GM23338 (cell line): ENCODE measurements at regions not wholly inside any gene's neighbourhood (a gene's known extent, or its start where the extent isn't known, plus 50 kb on each side); places are given as distances from the start of the nearest gene placed in this dataset.

Experiments
- ATAC-seq: fragments of 200-7000 bp; cut with Tn5 transposase; 3 replicates; pipeline ENCODE4 v1.9.1; 2020
- DNase-seq: peaks from one replicate; pipeline ENCODE4 v3.0.0-alpha.2; 2015; ENCODE audit warnings: low spot score
- H2AFZ ChIP-seq: fragments of 200-600 bp; sonication (generic); 2 replicates; pipeline ENCODE4 v1.8.0; 2016; ENCODE audit warnings: antibody characterized with exemption, mild to moderate bottlenecking, moderate library complexity
- H3F3A ChIP-seq: fragments of 200-600 bp; sonication (generic); replicated peaks from 2 replicates; pipeline ENCODE4 v1.8.0; 2017; ENCODE audit warnings: antibody characterized with exemption, mixed run types, low read depth
- H3K27ac ChIP-seq: fragments of 200-600 bp; sonication (generic); 2 replicates; pipeline ENCODE4 v1.6.1; 2016; ENCODE audit warnings: low read depth
- H3K27me3 ChIP-seq: fragments of 200-600 bp; sonication (generic); 2 replicates; pipeline ENCODE4 v1.8.0; 2016; ENCODE audit warnings: mild to moderate bottlenecking, mixed run types, moderate library complexity; ENCODE audit not compliant: insufficient read depth
- H3K36me3 ChIP-seq: fragments of 200-600 bp; sonication (generic); 2 replicates; pipeline ENCODE4 v1.8.0; 2016; ENCODE audit warnings: mild to moderate bottlenecking; ENCODE audit not compliant: insufficient read depth
- H3K4me1 ChIP-seq: fragments of 200-600 bp; sonication (generic); 2 replicates; pipeline ENCODE4 v1.8.0; 2016; ENCODE audit warnings: mild to moderate bottlenecking, moderate library complexity; ENCODE audit not compliant: insufficient read depth
- H3K4me2 ChIP-seq: fragments of 200-600 bp; sonication (generic); 2 replicates; pipeline ENCODE4 v1.7.1; 2017; ENCODE audit warnings: mixed run types
- H3K4me3 ChIP-seq: fragments of 200-600 bp; sonication (generic); 2 replicates; pipeline ENCODE4 v1.6.1; 2016; ENCODE audit warnings: mixed run types
- H3K79me2 ChIP-seq: fragments of 200-600 bp; sonication (generic); replicated peaks from 2 replicates; pipeline ENCODE4 v1.8.0; 2017; ENCODE audit warnings: mild to moderate bottlenecking; ENCODE audit not compliant: insufficient read depth
- H3K9me2 ChIP-seq: fragments of 200-600 bp; sonication (generic); 2 replicates; pipeline ENCODE4 v1.8.0; 2017; ENCODE audit not compliant: insufficient read depth
- H4K20me1 ChIP-seq: fragments of 200-600 bp; sonication (generic); replicated peaks from 2 replicates; pipeline ENCODE4 v1.8.0; 2017; ENCODE audit warnings: mild to moderate bottlenecking; ENCODE audit not compliant: insufficient read depth
- H3K27ac Mint-ChIP-seq: 2 replicates; pipeline ENCODE4 v1.8.0; 2020; ENCODE audit warnings: inconsistent platforms, mild to moderate bottlenecking, moderate library complexity, mixed read lengths
- H3K27me3 Mint-ChIP-seq: 3 replicates; pipeline ENCODE4 v1.8.0; 2022; ENCODE audit warnings: low read depth, mild to moderate bottlenecking, moderate library complexity, mixed read lengths, inconsistent platforms; ENCODE audit not compliant: insufficient read depth, poor library complexity
- H3K36me3 Mint-ChIP-seq: 3 replicates; pipeline ENCODE4 v1.8.0; 2021; ENCODE audit warnings: low read depth, mild to moderate bottlenecking, inconsistent platforms, moderate library complexity, mixed read lengths
- H3K4me1 Mint-ChIP-seq: 3 replicates; pipeline ENCODE4 v1.8.0; 2020; ENCODE audit warnings: mild to moderate bottlenecking, inconsistent platforms, mixed read lengths
- H3K4me3 Mint-ChIP-seq: 3 replicates; pipeline ENCODE4 v1.8.0; 2021; ENCODE audit warnings: moderate library complexity, mild to moderate bottlenecking, inconsistent platforms, mixed read lengths
- H3K9me3 Mint-ChIP-seq: 3 replicates; pipeline ENCODE4 v1.8.0; 2020; ENCODE audit warnings: moderate library complexity, mild to moderate bottlenecking, inconsistent platforms, mixed read lengths
- CREB1 ChIP-seq: fragments of 250-450 bp; sonication (Bioruptor Pico); IDR thresholded peaks from 2 replicates; pipeline ENCODE4 v1.5.0; 2020; ENCODE audit warnings: low read depth, mild to moderate bottlenecking, moderate library complexity
- ETS1 ChIP-seq: IDR thresholded peaks from 2 replicates; pipeline ENCODE4 v1.6.1; 2016; ENCODE audit warnings: antibody characterized with exemption
- EZH2 ChIP-seq: fragments of 200-600 bp; sonication (generic); IDR thresholded peaks from one replicate; pipeline ENCODE4 v1.8.0; 2017; ENCODE audit warnings: antibody characterized with exemption, mild to moderate bottlenecking, low read depth; ENCODE audit not compliant: unreplicated experiment
- EZH2phosphoT487 ChIP-seq: fragments of 200-600 bp; sonication (generic); IDR thresholded peaks from one replicate; pipeline ENCODE4 v1.8.1; 2018; ENCODE audit warnings: antibody characterized with exemption; ENCODE audit not compliant: unreplicated experiment
- JUNB ChIP-seq: IDR thresholded peaks from one replicate; pipeline ENCODE4 v1.6.1; 2016; ENCODE audit warnings: antibody characterized with exemption; ENCODE audit not compliant: unreplicated experiment
- NANOG ChIP-seq: IDR thresholded peaks from 2 replicates; pipeline ENCODE4 v1.6.1; 2016; ENCODE audit warnings: antibody characterized with exemption, borderline replicate concordance
- POLR2AphosphoS5 ChIP-seq: IDR thresholded peaks from 2 replicates; pipeline ENCODE4 v1.6.1; 2016; ENCODE audit warnings: antibody characterized with exemption, low read depth
- STAT1 ChIP-seq: IDR thresholded peaks from one replicate; pipeline ENCODE4 v1.6.1; 2016; ENCODE audit warnings: antibody characterized with exemption; ENCODE audit not compliant: unreplicated experiment
- ZNF114 ChIP-seq: fragments of 250-450 bp; sonication (Bioruptor Pico); IDR thresholded peaks from 2 replicates; pipeline ENCODE4 v1.5.0; 2020; ENCODE audit warnings: mild to moderate bottlenecking, moderate library complexity
- ZNF331 ChIP-seq: fragments of 250-450 bp; sonication (Bioruptor Pico); IDR thresholded peaks from 2 replicates; pipeline ENCODE4 v1.5.0; 2020; ENCODE audit warnings: low read depth, mild to moderate bottlenecking, moderate library complexity
- TF ChIP-seq, protein P1 (sequence below): IDR thresholded peaks from one replicate; pipeline ENCODE4 v1.6.1; 2018; ENCODE audit warnings: antibody characterized with exemption; ENCODE audit not compliant: unreplicated experiment
- TF ChIP-seq, protein P2 (sequence below), 2 experiments: fragments of 200-600 bp in 1 of 2; sonication (generic) in 1 of 2; conservative IDR thresholded peaks; 2 replicates each; pipeline versions ENCODE4 v1.5.1 to v1.6.1; 2016 to 2017; ENCODE audit warnings: antibody characterized with exemption in 2 of 2, low read depth in 2 of 2, mild to moderate bottlenecking in 2 of 2, moderate library complexity in 1 of 2

GRCh38 chr9:23258569-23258968 is 567.5 kb downstream of the ELAVL2 start:
- H3K27me3 ChIP-seq: no peaks in the 10 kb centered on the region
- no peaks in the 10 kb centered on the region for H3K4me1 ChIP-seq

GRCh38 chr9:23278561-23278960 is 547.5 kb downstream of the ELAVL2 start:
- ATAC-seq: no peak
- Histone ChIP-seq H3K27me3 (no peaks in the 10 kb centered on the region), H3F3A (no peaks in the 10 kb centered on the region), H3K27ac (no peak overlapping the region), H3K9me2 (no peaks in the 10 kb centered on the region), H2AFZ (no peak overlapping the region), H3K4me1 (no peaks in the 10 kb centered on the region), H3K4me3 (no peak overlapping the region), H4K20me1 (no peaks in the 10 kb centered on the region), H3K79me2 (no peaks in the 10 kb centered on the region), H3K36me3 (no peaks in the 10 kb centered on the region), H3K4me2 (no peak overlapping the region)
- DNase-seq: no peak
- H3K27ac Mint-ChIP-seq: no peak overlapping the region
- H3K4me1 Mint-ChIP-seq: no peaks in the 10 kb centered on the region
- H3K27me3 Mint-ChIP-seq: no peaks in the 10 kb centered on the region
- H3K9me3 Mint-ChIP-seq: no peaks in the 10 kb centered on the region
- H3K4me3 Mint-ChIP-seq: no peak overlapping the region
- H3K36me3 Mint-ChIP-seq: no peaks in the 10 kb centered on the region
- TF ChIP-seq NANOG: no peak
- TF ChIP-seq ZNF331: no peak
- no peak for TF ChIP-seq ETS1
- TF ChIP-seq, protein P1, sequence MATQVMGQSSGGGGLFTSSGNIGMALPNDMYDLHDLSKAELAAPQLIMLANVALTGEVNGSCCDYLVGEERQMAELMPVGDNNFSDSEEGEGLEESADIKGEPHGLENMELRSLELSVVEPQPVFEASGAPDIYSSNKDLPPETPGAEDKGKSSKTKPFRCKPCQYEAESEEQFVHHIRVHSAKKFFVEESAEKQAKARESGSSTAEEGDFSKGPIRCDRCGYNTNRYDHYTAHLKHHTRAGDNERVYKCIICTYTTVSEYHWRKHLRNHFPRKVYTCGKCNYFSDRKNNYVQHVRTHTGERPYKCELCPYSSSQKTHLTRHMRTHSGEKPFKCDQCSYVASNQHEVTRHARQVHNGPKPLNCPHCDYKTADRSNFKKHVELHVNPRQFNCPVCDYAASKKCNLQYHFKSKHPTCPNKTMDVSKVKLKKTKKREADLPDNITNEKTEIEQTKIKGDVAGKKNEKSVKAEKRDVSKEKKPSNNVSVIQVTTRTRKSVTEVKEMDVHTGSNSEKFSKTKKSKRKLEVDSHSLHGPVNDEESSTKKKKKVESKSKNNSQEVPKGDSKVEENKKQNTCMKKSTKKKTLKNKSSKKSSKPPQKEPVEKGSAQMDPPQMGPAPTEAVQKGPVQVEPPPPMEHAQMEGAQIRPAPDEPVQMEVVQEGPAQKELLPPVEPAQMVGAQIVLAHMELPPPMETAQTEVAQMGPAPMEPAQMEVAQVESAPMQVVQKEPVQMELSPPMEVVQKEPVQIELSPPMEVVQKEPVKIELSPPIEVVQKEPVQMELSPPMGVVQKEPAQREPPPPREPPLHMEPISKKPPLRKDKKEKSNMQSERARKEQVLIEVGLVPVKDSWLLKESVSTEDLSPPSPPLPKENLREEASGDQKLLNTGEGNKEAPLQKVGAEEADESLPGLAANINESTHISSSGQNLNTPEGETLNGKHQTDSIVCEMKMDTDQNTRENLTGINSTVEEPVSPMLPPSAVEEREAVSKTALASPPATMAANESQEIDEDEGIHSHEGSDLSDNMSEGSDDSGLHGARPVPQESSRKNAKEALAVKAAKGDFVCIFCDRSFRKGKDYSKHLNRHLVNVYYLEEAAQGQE: no peak
- TF ChIP-seq EZH2phosphoT487: no peak
- TF ChIP-seq EZH2: no peak
- TF ChIP-seq, protein P2, sequence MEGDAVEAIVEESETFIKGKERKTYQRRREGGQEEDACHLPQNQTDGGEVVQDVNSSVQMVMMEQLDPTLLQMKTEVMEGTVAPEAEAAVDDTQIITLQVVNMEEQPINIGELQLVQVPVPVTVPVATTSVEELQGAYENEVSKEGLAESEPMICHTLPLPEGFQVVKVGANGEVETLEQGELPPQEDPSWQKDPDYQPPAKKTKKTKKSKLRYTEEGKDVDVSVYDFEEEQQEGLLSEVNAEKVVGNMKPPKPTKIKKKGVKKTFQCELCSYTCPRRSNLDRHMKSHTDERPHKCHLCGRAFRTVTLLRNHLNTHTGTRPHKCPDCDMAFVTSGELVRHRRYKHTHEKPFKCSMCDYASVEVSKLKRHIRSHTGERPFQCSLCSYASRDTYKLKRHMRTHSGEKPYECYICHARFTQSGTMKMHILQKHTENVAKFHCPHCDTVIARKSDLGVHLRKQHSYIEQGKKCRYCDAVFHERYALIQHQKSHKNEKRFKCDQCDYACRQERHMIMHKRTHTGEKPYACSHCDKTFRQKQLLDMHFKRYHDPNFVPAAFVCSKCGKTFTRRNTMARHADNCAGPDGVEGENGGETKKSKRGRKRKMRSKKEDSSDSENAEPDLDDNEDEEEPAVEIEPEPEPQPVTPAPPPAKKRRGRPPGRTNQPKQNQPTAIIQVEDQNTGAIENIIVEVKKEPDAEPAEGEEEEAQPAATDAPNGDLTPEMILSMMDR (conservative IDR thresholded peaks at IDR 0.05; ENCODE audit: low read depth in 2 of 2): no peak
- TF ChIP-seq CREB1: no peak
- TF ChIP-seq ZNF114 (CRISPR knock-in tag): no peak
- no peak for TF ChIP-seq POLR2AphosphoS5
- TF ChIP-seq STAT1: no peak
- no peak for TF ChIP-seq JUNB

More at GRCh38 chr9:23258569-23258968, 567.5 kb downstream of the ELAVL2 start:
- H3K4me3 Mint-ChIP-seq: no peak overlapping the region
- H3K4me3 ChIP-seq: no peak overlapping the region
- no peaks in the 10 kb centered on the region for H4K20me1 ChIP-seq
- H3K36me3 Mint-ChIP-seq: no peaks in the 10 kb centered on the region
- H3K9me3 Mint-ChIP-seq: no peaks in the 10 kb centered on the region
- no peaks in the 10 kb centered on the region for H3K79me2 ChIP-seq
- ATAC-seq: no peak
- no peaks in the 10 kb centered on the region for H3K27me3 Mint-ChIP-seq
- H3K4me2 ChIP-seq: no peak overlapping the region
- no peak for DNase-seq
- H2AFZ ChIP-seq: no peak overlapping the region
- H3K4me1 Mint-ChIP-seq: peaks cover 9% of the 10 kb centered on the region; the same call in 1 of the 3 replicates
- H3K9me2 ChIP-seq: no peaks in the 10 kb centered on the region
- no peaks in the 10 kb centered on the region for H3K36me3 ChIP-seq
- H3F3A ChIP-seq: no peaks in the 10 kb centered on the region
- H3K27ac ChIP-seq: no peak overlapping the region
- TF ChIP-seq POLR2AphosphoS5 (no peak), ZNF331 (no peak)
- H3K27ac Mint-ChIP-seq: no peak overlapping the region
